Activated naive CD4-positive, alpha-beta T cell treated with anti-CD3 and anti-CD28 coated beads for 36 hours (primary cell): ENCODE measurements at regions not wholly inside any gene's neighbourhood (a gene's known extent, or its start where the extent isn't known, plus 50 kb on each side); places are given as distances from the start of the nearest gene placed in this dataset.
"Not testable (repeated sequence)": the region's sequence is repeated elsewhere in the genome, so short reads cannot be mapped to it uniquely, and the experiment has no call there.

Experiments used
- CTCF ChIA-PET: fragments of 350-600 bp; sonication (Branson Sonifier 250); formaldehyde crosslinking; loops from one replicate; lab custom pipeline; 2021; ENCODE audit warnings: antibody characterized with exemption; lab: Charles Lee
- DNase-seq: peaks from one replicate; pipeline ENCODE4 v3.0.0-alpha.2; 2020
- H3K27ac Mint-ChIP-seq: one replicate; pipeline ENCODE4 v1.8.0; 2021; ENCODE audit warnings: mild to moderate bottlenecking, mixed read lengths
- H3K27me3 Mint-ChIP-seq: one replicate; pipeline ENCODE4 v1.8.0; 2021; ENCODE audit warnings: low read depth, mixed read lengths
- H3K36me3 Mint-ChIP-seq: one replicate; pipeline ENCODE4 v1.8.0; 2021; ENCODE audit warnings: low read depth, mixed read lengths
- H3K4me1 Mint-ChIP-seq: one replicate; pipeline ENCODE4 v1.8.0; 2021; ENCODE audit warnings: low read depth, mixed read lengths
- H3K4me3 Mint-ChIP-seq: one replicate; pipeline ENCODE4 v1.8.0; 2021; ENCODE audit warnings: mild to moderate bottlenecking, moderate library complexity, mixed read lengths
- H3K9me3 Mint-ChIP-seq: one replicate; pipeline ENCODE4 v1.8.0; 2021; ENCODE audit warnings: mixed read lengths
- intact Hi-C: fragments of 100-400 bp; cut with micrococcal nuclease; formaldehyde crosslinking; loops from one replicate; pipeline ENCODE4 v1.15.1; 2023

DNA sequence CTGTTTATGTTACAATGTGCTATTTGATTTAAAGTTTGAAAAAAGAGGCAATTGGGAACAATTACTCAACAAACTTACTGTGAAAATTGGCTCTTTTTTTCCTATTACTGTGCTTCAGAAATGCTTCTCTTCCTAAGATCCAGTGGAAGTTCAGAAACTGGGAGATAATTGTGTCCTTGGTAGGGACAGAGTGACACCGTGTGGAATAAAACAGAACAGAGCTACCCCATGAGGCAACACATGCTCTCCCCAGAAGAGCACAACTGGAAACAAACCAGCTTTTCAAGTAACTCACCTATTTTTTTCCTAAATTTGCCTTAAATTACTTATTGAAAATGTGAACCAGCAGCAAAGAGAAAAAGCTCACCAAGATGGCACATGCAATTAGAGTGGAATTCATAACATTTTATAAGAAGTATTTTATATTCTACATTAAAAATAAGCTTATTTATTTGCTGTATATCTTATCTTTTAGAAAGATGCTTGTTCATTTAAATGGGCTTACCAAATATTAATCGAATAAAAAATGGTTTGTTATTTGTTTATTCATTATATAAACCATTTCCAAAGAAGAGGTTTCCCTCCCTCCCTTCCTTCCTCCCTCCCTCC, 346.1 kb upstream of the ANKRD30A start:
- Mint-ChIP-seq H3K27ac (no peak overlapping the region), H3K27me3 (no peaks in the 10 kb centered on the region), H3K4me1 (no peaks in the 10 kb centered on the region), H3K9me3 (peaks cover 5% of the 10 kb centered on the region), H3K36me3 (no peaks in the 10 kb centered on the region), H3K4me3 (no peak overlapping the region)
- no peak for DNase-seq
- intact Hi-C loops: loop anchor here (2.0 kb wide), 1 partner anchor 1145 kb away; no protein-coding TSS in a partner anchor
- CTCF ChIA-PET: interaction anchor here (0.5 kb wide), 1 partner anchor 1143 kb away, joined by 3 read pairs; no protein-coding TSS in a partner anchor

DNA sequence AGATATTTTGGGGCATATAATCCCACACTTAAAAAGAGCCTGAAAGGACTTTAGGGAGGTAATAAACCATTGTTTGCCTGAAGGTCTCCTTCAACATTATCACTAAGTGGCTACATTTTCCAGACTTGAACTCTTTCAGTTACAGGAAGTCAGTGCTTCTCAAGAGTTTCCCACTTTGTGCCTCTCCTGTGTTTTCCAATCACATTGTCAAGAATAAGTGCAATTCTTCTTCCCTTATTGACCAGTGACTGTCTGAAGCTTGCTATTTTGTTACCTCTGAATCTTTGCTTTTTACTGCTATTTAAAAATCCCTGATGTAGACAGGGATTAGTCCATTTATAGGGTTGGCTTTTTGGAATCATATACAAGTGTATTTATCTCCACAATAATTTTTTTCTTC, 346.7 kb upstream of the ANKRD30A start:
- Mint-ChIP-seq H3K27ac (no peak overlapping the region), H3K36me3 (no peaks in the 10 kb centered on the region), H3K4me1 (no peaks in the 10 kb centered on the region), H3K27me3 (no peaks in the 10 kb centered on the region), H3K4me3 (no peak overlapping the region), H3K9me3 (peaks cover 5% of the 10 kb centered on the region)
- intact Hi-C loops: loop anchor here (2.0 kb wide), 1 partner anchor 1144 kb away; no protein-coding TSS in a partner anchor
- CTCF ChIA-PET: no interaction called here
- DNase-seq: no peak

DNA sequence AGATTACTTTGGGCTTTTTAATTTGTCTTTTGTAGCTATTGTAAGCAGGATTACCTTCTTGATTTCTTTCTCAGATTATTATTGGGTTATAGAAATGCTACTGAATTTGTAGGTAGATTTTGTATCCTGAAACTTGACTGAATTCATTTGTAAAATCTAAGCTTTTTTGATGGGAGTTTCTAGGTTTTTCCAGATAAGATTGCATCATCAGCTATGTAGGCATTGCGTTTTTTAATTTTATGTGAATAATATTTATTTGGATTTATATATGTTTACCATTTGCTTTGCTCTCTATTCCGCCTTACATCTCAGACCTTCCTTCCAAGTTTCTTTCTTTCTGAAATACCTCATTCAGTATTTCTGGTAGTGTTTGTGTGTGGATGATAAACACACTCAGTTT, 351.7 kb upstream of the ANKRD30A start:
- intact Hi-C loops: no loop called here
- H3K9me3 Mint-ChIP-seq: peaks cover 5% of the 10 kb centered on the region
- no peak overlapping the region for H3K27ac Mint-ChIP-seq
- H3K27me3 Mint-ChIP-seq: no peaks in the 10 kb centered on the region
- H3K4me1 Mint-ChIP-seq: no peaks in the 10 kb centered on the region
- CTCF ChIA-PET: no interaction called here
- DNase-seq: no peak
- no peaks in the 10 kb centered on the region for H3K36me3 Mint-ChIP-seq
- H3K4me3 Mint-ChIP-seq: no peak overlapping the region

DNA sequence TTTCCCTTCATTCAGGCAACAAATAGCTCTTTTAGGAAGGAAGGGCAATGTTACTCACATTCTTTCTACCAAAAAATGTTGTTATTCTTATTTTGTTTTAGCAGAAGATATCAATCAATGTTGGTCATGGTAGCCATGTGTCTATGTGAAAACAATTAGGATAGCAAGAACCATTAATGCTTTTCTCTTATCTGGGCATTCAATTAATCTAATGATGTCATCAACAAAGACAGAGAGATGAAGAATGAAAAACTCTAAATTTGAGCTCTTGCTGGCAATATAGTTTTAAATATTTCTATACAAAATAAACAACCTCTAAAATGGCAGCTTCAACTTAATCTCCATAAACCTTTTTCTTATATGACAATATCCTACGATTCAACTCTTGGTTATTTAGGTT, 353.7 kb upstream of the ANKRD30A start:
- no peaks in the 10 kb centered on the region for H3K36me3 Mint-ChIP-seq
- intact Hi-C loops: no loop called here
- H3K4me3 Mint-ChIP-seq: no peak overlapping the region
- CTCF ChIA-PET: no interaction called here
- no peak overlapping the region for H3K27ac Mint-ChIP-seq
- no peaks in the 10 kb centered on the region for H3K27me3 Mint-ChIP-seq
- no peaks in the 10 kb centered on the region for H3K4me1 Mint-ChIP-seq
- no peaks in the 10 kb centered on the region for H3K9me3 Mint-ChIP-seq
- no peak for DNase-seq

DNA sequence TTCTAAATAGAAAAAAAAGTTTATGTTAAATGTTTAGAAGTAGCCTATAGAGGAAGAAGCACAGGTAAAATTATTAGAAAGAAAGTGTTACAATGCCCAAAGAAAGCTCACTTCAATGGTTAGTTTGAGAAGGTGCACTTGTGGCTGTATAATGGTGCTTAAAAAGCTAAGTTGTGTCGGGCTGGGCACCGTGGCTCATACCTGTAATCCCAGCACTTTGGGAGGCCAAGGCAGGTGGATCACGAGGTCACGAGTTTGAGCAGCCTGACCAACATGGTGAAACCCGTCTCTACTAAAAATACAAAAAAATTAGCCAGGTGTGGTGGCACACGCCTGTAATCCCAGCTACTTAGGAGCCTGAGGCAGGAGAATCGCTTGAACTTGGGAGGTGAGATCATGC, 355.7 kb upstream of the ANKRD30A start:
- CTCF ChIA-PET, H3K9me3 Mint-ChIP-seq, DNase-seq, H3K27me3 Mint-ChIP-seq, H3K4me3 Mint-ChIP-seq, H3K36me3 Mint-ChIP-seq, intact Hi-C loops, H3K27ac Mint-ChIP-seq, H3K4me1 Mint-ChIP-seq: not testable (repeated sequence)

DNA sequence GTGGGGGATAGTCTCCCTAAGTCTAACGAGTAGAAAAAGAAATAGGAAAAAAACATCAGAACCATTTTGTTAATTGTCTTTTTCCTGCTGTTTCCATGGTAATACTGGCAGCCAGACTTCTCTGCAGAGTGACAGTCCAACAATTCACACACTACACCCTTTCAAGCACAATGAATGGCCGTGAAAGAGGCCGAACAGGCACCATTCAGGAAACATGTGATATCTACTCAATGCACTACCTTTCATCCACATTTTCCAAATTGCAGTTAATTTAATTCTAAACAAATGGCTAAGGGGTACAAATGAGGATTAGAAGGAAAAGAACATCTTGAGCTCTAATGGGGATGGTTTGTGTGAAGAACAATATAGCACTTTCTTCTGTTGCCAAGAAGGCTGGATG, 358.5 kb upstream of the ANKRD30A start:
- Mint-ChIP-seq H3K9me3 (peaks cover 1% of the 10 kb centered on the region), H3K27me3 (no peaks in the 10 kb centered on the region), H3K4me3 (no peak overlapping the region), H3K27ac (no peak overlapping the region), H3K36me3 (no peaks in the 10 kb centered on the region), H3K4me1 (no peaks in the 10 kb centered on the region)
- CTCF ChIA-PET: no interaction called here
- no peak for DNase-seq
- intact Hi-C loops: no loop called here

DNA sequence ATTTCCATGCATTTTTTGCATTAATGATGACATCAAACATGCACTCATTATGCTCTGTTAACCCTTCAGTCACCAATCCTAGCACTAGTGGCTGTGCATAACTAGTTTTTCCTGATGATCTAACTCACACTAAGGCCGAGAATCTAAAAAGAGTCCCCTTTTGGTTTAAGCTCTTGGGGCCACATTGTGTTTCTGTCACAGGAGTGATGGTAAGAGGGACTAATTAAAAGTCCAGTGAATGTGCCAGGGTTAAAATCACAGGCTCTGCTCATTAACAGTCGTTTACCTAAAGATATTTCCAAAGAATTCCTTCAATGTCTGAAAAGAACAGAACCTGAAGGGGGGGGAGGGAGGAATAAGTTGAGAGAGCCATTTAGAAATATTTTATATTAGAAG, 359.0 kb upstream of the ANKRD30A start:
- no peaks in the 10 kb centered on the region for H3K27me3 Mint-ChIP-seq
- CTCF ChIA-PET: no interaction called here

DNA sequence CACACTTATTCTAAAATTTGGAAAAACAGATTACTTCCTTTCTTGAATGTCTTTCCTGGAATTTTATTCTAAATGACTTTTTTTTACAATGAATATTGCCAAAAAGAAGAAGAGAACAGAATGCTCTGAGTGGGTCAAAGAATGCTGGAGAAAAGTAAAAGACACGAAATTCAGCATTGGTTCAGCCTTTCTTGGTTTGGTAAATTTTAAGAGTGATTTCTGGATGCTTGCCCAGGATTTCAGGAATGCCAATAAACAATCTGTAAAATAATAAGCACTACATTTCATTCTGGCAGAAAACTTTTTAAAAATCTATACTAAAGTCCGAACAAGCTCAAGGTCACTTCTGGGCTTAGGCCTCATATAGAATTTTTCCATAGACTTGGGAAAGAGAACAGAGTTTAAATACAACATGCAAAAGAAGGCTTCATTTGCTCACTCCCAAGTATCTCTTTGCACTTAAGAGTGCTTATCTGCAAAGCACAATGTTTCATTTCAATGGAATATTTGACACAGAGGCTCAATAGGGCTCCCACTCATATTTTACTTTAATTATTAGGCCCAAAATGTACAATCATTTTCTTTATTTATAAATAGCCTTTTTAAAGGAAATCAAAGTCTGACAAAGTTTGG, 359.5 kb upstream of the ANKRD30A start:
- CTCF ChIA-PET: no interaction called here
- Mint-ChIP-seq H3K4me3 (no peak overlapping the region), H3K27ac (no peak overlapping the region), H3K4me1 (no peaks in the 10 kb centered on the region), H3K9me3 (peaks cover 2% of the 10 kb centered on the region), H3K36me3 (no peaks in the 10 kb centered on the region), H3K27me3 (no peaks in the 10 kb centered on the region)
- intact Hi-C loops: no loop called here
- no peak for DNase-seq

More for the DNA sequence above, 359.0 kb upstream of the ANKRD30A start:
- Mint-ChIP-seq H3K36me3 (no peaks in the 10 kb centered on the region), H3K4me3 (no peak overlapping the region), H3K27ac (no peak overlapping the region), H3K4me1 (no peaks in the 10 kb centered on the region), H3K9me3 (peaks cover 2% of the 10 kb centered on the region)
- intact Hi-C loops: no loop called here
- DNase-seq: no peak

DNA sequence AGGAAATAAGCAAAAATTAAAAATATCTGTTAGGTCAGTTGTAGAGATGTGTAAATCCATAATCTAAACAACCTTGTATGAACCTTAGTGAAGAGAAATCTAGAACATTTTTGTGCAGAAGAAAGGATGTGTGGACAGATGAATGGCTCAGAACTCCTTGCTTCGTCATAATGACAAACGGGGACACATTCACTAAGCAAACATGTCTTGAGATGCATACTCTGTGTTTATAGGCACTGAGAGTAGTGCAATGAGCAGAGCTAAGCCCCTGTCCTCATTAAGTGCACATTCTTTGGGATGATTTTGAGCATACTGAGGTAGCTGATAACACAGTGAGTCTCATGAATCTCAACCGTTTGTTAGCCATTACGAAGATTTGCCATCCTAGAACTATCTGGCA, 360.6 kb upstream of the ANKRD30A start:
- Mint-ChIP-seq H3K36me3 (no peaks in the 10 kb centered on the region), H3K27ac (no peak overlapping the region), H3K4me1 (no peaks in the 10 kb centered on the region), H3K27me3 (no peaks in the 10 kb centered on the region), H3K9me3 (peaks cover 2% of the 10 kb centered on the region), H3K4me3 (no peak overlapping the region)
- no peak for DNase-seq
- intact Hi-C loops: no loop called here
- CTCF ChIA-PET: no interaction called here

DNA sequence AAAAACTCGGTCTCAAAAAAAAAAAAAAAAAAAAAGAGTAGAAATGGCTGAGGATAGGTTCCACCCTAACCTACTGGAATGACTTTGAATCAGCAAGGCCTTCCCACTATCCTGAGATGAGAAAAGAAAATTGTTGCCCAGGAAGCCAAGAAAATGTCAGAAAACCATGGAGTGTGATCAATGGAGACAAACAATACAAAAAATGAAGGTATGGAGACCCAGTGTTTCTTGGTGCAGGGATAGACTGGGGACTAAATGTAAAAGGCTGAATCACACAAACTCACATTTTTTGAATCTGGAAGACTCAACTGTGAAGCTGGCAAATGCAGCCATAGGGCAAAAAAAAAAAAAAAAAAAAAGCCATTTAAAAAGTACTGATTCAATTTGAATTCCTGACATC, 364.3 kb upstream of the ANKRD30A start:
- H3K4me1 Mint-ChIP-seq: no peaks in the 10 kb centered on the region
- H3K27me3 Mint-ChIP-seq: no peaks in the 10 kb centered on the region
- no peak overlapping the region for H3K4me3 Mint-ChIP-seq
- CTCF ChIA-PET: no interaction called here
- H3K9me3 Mint-ChIP-seq: peaks cover 2% of the 10 kb centered on the region
- H3K36me3 Mint-ChIP-seq: no peaks in the 10 kb centered on the region
- intact Hi-C loops: no loop called here
- DNase-seq: no peak
- H3K27ac Mint-ChIP-seq: no peak overlapping the region

DNA sequence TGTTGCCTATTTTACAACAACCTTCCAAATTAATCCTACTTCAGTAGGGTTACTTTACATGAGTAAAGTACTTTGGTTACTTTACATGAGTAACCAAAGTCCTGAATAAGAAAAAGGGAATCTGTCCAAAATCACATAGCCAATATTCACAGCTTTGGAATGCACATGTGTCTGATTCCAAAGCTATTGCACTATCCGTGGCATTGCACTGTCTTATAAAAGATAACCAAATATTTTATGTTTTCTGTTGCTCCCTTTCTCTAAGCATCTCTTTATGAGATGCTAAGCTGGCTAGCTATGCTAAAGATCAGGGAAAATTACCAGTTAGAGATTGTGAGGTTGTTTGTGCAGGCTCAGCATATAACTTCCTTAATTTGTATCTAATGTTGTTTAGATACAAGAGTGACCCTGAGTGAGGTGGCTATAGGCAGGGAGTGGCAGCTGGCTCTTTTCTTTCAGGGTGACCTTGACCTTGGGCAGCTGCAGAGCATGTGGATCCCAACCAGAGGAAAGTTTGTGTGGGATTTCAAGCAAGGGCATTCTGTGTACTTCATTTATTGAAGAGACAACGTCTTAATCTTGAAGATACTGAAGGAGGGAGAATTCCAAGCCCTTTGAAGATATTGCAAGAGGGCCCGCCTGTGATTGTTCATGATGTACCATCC, 366.1 kb upstream of the ANKRD30A start:
- Mint-ChIP-seq H3K4me3 (no peak overlapping the region), H3K36me3 (no peaks in the 10 kb centered on the region), H3K27ac (no peak overlapping the region), H3K9me3 (peaks cover 3% of the 10 kb centered on the region), H3K4me1 (no peaks in the 10 kb centered on the region), H3K27me3 (no peaks in the 10 kb centered on the region)
- intact Hi-C loops: no loop called here
- DNase-seq: no peak
- CTCF ChIA-PET: no interaction called here

DNA sequence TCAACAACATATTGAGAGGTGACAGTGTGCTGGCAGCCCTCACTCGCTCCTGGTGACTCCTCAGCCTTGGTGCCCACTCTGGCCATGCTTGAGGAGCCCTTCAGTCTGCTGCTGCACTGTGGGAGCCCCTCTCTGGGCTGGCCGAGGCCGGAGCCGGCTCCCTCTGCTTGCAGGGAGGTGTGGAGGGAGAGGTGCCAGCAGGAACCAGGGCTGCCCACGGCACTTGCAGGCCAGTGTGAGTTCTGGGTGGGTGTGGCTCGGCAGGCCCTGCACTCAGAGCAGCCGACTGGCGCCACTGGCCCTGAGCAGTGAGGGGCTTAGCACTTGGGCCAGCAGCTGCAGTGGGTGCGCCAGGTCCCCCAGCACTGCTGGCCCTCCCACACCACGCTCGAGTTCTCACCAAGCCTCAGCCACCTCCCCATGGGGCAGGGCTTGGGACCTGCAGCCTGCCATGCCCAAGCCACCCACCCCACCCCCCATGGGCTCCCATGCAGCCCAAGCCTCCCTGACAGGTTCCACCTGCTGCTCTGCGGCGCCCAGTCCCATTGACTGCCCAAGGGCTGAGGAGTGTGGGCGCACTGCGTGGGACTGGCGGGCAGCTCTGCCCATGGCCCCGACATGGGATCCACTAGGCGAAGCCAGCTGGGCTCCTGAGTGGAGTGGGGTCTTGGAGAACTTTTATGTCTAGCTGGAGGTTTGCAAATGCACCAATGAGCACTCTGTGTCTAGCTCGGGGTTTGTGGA, 377.1 kb upstream of the ANKRD30A start:
- H3K9me3 Mint-ChIP-seq: peaks cover 8% of the 10 kb centered on the region
- no peak for DNase-seq
- no peak overlapping the region for H3K4me3 Mint-ChIP-seq
- H3K27ac Mint-ChIP-seq: no peak overlapping the region
- CTCF ChIA-PET: no interaction called here
- intact Hi-C loops: no loop called here
- no peaks in the 10 kb centered on the region for H3K36me3 Mint-ChIP-seq
- H3K4me1 Mint-ChIP-seq: no peaks in the 10 kb centered on the region
- H3K27me3 Mint-ChIP-seq: no peaks in the 10 kb centered on the region
